ENCODE measurements at regions not wholly inside any gene's neighbourhood (a gene's known extent, or its start where the extent isn't known, plus 50 kb on each side); places are given as distances from the start of the nearest gene placed in this dataset.
"Not testable (repeated sequence)": the region's sequence is repeated elsewhere in the genome, so short reads cannot be mapped to it uniquely, and the experiment has no call there.

DNA sequence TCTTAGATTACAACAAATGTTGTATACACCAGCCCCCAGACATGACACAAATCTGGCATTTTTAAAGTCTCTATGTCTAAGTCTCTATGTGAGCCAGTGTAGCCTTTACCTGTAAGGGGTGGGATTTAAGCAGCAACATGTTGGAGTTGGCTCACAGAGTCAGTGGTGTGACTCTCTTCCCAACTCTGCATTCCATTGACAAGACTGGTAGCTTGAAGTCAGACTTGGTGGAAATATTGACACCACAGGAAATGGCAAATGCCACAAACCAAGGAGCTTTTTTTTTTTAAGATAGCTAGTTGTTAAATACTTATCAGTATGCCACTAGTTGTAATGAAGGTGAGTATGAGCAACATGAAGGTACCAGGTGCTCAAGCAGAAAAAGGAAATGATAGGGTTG is 103.1 kb upstream of the SMLR1 start:
- DNase-seq, result no peak

- DNase-seq, result no peak
Measured at GRCh38 chr6:130725551-130725950, 101.7 kb upstream of the SMLR1 start.

GRCh38 chr6:130728064-130728463 is 99.1 kb upstream of the SMLR1 start:
- not testable (repeated sequence) for DNase-seq

GRCh38 chr6:130730600-130730999 is 96.6 kb upstream of the SMLR1 start:
- DNase-seq, result no peak

GRCh38 chr6:130734161-130734560 is 93.0 kb upstream of the SMLR1 start:
- DNase-seq, result no peak

DNA sequence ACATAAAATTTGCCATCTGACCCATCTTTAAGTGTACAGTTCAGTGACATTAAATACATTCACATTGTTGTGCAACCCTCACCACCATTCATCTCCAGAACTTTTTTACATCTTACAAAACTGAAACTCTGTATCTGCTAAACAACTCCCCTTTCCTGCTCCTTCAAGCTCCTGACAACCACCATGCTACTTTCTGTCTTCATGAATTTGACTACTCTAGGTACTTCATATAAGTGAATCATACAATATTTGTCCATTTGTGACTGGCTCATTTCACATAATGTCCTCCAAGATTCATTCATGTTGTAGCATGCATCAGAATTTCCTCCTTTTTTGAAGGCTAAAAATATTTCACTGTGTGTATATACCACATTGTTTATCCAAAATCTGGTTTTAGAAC is 86.9 kb upstream of the SMLR1 start:
- no peak for DNase-seq

GRCh38 chr6:130742131-130742681 is 85.0 kb upstream of the SMLR1 start:
- no peak for DNase-seq

- no peak for DNase-seq
Measured at GRCh38 chr6:130743175-130743574, 84.0 kb upstream of the SMLR1 start.

DNA sequence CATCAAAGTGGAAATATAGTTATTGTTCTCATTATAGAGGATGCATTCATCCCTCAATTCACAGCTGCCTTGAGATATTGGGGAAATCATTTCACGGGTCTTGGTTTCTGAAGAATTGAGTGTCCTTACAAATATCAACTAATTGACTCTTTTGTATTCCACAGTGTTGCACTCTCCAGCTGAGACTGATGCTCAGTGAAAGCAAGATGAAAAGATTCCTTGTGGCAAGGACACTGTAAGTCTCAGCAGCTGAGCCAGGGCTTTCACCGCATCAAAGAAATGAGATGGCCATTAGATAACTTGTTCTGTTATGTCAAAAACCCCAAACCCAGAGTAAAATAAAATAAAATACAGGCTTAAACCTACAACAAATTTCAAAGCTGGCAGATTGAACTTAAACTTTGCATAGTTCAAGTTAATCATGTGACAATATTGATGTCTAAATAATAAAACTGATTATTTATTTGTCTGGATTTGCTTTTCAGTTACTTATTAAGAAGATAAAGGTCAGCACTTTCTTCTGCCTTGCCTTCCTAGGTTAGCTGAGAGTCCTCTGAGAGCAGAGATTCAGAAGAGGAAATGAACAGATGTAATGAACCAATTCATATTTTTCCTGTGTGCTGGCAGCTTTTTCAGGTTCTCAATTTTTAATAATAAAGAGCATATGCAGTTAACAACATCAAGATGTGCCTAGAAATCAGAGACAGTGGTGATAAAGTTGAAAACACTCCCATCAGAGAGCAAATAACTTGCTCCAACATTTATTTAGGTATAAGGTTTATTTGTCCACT is 82.4 kb upstream of the SMLR1 start:
- no peak for DNase-seq

- DNase-seq, result no peak
Measured at GRCh38 chr6:130748041-130748440, 79.2 kb upstream of the SMLR1 start.

- DNase-seq, result no peak
Measured at GRCh38 chr6:130749402-130749801, 77.8 kb upstream of the SMLR1 start.

DNA sequence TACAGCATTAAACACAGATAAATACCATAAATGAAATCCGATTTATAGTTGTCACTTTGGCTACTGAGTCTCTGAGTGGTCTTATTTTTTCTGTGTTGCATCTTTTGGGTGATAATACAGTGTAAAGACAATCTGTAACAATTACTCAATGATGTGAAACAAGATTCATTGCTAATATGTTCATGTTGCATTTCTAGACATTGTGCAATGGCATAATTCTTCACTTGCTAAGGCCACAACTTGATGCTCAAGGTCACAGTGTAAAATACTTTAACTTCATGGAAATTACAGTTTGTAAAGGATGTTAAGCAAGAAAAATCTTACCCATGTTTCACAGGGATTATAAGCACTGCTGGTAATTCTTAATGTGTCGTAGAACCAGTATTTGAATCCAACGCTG is 74.9 kb upstream of the SMLR1 start:
- DNase-seq, result no peak

DNA sequence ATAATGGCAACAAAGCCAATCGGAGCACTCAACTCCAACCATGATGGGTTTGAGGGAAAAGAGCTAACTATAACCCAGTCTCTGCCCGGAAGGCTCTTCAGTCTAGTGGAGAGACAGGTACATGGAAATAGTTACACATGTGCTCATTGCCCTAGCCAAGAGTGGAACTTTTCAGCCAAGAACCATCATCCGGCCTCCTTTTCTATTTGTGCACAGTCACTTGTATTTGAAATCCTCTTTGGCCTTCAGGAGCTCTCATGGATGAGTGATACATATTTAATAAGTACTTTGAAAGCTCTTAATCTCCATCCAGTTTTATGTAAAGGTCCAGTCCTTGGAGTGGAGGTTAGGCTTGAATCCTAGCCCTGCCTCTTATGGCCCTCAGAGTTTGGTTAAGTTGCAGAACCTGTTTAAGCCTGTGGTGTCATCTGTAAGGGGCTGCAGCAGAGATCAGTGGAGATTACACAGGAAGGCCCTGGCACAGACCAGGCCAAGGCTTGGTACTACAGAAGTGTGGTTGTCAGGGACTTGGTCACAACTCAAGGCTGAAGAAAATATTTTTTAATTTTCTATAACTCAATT is 72.3 kb upstream of the SMLR1 start:
- no peak for DNase-seq

- DNase-seq, result no peak
Measured at GRCh38 chr6:130755368-130756034, 71.7 kb upstream of the SMLR1 start.

- DNase-seq, result no peak
Measured at GRCh38 chr6:130756824-130757223, 70.4 kb upstream of the SMLR1 start.

GRCh38 chr6:130758813-130759212 is 68.4 kb upstream of the SMLR1 start:
- DNase-seq, result no peak

- no peak for DNase-seq
Measured at GRCh38 chr6:130760006-130760405, 67.2 kb upstream of the SMLR1 start.

DNA sequence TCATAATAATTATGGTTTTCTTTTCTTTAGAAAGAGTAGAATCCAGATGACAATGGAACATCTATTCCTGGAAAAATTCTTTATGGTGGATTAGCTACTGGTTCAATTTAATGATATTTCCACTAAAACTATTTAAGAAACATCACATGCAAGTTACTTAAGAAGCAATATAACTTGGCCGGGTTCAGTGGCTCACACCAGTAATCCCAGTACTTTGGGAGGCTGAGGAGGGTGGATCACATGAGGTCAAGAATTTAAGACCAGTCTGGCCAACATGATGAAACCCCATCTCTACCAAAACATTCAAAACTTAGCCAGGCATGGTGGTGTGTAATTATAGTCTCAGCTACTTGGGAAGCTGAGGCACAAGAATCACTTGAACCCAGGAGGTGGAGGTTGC is 65.9 kb upstream of the SMLR1 start:
- no peak for DNase-seq

- no peak for DNase-seq
Measured at GRCh38 chr6:130765181-130765727, 62.0 kb upstream of the SMLR1 start.

DNA sequence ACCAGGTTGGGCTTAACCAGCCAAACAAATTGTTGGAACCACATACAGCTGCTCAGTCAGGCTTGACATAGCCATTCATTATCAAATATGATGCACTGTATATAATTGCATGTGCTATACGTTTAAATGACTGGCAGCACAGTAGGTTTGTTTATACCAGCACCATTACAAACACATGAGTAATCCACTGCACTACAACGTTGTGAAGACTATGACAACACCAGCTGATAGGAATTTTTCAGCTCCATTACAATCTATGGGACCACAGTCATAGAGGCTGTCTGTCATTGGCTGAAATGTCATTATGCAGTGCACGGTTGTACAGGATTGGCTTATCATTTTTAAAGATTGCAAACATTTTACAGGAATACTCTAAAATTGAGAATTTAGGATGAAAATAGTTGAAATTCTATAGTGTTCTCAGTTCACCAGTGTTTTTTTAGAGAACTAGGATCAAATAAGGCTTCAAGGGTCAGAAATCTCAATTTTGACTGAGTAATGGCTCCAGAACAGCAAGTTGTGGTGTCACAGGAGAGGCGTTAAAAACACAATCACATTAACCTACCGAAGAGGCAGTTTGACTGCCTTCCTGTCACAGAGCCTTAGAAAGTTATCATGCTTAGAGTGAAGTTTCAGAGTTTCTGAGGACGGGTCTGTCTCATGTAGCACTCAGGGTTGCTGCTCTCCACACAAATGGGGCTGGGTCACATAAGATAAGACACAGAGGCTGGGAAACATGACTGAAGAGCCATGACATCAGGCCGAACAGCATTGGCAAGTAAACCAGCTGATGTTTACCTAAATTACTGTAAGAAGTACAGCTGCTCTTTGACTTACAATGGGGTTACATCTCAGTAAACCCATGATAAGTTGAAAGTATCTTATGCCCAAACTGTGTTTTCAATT is 60.7 kb upstream of the SMLR1 start:
- no peak for DNase-seq

DNA sequence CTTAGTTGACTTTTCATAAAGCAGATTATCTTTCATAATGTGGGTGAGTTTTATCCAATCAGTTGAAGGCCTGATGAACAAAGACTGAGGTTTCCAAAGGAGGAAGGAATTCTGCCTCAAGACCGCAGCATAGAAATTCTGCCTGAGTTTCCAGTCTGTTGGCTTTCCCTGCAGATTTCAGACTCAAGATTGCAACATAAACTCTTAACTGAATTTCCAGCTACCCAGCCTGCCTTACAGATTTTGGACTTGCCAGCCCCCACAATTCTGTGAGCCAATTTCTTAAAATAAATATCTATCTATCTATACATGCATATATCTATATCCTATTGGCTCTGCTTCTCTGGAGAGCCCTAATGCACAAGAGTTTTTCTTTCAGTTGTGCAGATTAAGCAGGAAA is 57.3 kb upstream of the SMLR1 start:
- DNase-seq, result no peak

- DNase-seq, result no peak
Measured at GRCh38 chr6:130771741-130772140, 55.5 kb upstream of the SMLR1 start.

DNA sequence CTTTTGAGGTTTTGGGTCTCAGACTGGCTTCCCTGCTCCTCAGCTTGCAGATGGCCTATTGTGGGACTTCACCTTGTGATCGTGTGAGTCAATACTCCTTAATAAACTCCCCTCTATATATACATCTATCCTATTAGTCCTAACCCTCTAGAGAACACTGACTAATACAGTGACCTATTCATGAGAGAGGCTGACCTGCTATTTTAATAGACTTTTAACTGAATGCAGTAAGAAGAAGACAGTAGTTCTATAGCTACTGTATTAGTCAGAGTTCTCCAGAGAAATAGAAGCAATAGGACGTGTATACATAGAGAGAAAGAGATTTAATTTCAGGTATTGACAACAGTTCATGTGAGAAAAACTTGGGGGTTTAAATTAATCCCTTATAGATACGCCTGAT is 53.3 kb upstream of the SMLR1 start:
- DNase-seq, result no peak
